ENCODE measurements at regions not wholly inside any gene's neighbourhood (a gene's known extent, or its start where the extent isn't known, plus 50 kb on each side); places are given as distances from the start of the nearest gene placed in this dataset.

- no peak overlapping the region for H3K23ac ChIP-seq (ENCODE audit: insufficient read length)
- DNase-seq (ENCODE audit: low read depth in 1 of 2, low spot score in 2 of 2) (no peak), FAIRE-seq (no peak)
- no peak overlapping the region for H3K27ac ChIP-seq (ENCODE audit: low read depth, low read length)
- no peak overlapping the region for H2BK12ac ChIP-seq (ENCODE audit: low read depth, low read length)
- no peaks in the 10 kb centered on the region for H3K79me2 ChIP-seq (ENCODE audit: control insufficient read depth in 1 of 2, insufficient read depth in 2 of 2, low read length in 2 of 2)
- TF ChIP-seq MAX (IDR thresholded peaks at IDR 0.05) (no peak), SP2 (IDR thresholded peaks at IDR 0.05; ENCODE audit: low read length) (no peak), ATF2 (IDR thresholded peaks at IDR 0.05; ENCODE audit: low read length) (no peak), MAFK (IDR thresholded peaks at IDR 0.05; ENCODE audit: low read depth, low read length) (no peak), NANOG (IDR thresholded peaks at IDR 0.05; ENCODE audit: insufficient read depth, low read depth, low read length, poor library complexity, severe bottlenecking) (no peak), KDM4A (IDR thresholded peaks at IDR 0.05; ENCODE audit: low read depth, low read length, severe bottlenecking) (no peak), POLR2A (IDR thresholded peaks at IDR 0.05; ENCODE audit: control extremely low read depth in 1 of 2, low read depth in 2 of 2, low read length in 2 of 2) (no peak), SAP30 (IDR thresholded peaks at IDR 0.05; ENCODE audit: insufficient read depth, insufficient replicate concordance, low read length) (no peak), EGR1 (IDR thresholded peaks at IDR 0.05; ENCODE audit: borderline replicate concordance, low read depth, low read length) (no peak), SP4 (IDR thresholded peaks at IDR 0.05; ENCODE audit: low read length) (no peak)
- H2BK5ac ChIP-seq (ENCODE audit: low read depth, low read length), result no peak overlapping the region
- no peak overlapping the region for H2BK20ac ChIP-seq (ENCODE audit: low read length)
- no peaks in the 10 kb centered on the region for H3K9me3 ChIP-seq (ENCODE audit: insufficient read depth in 2 of 2, low read depth in 1 of 2, low read length in 1 of 2)
- no peaks in the 10 kb centered on the region; a peak in 1 of 7 replicates for H3K4me1 ChIP-seq (replicated peaks in 1 of 4; ENCODE audit: control insufficient read depth in 3 of 4, insufficient read depth in 4 of 4, low read length in 3 of 4)
- H3K14ac ChIP-seq (ENCODE audit: insufficient read length), result no peak overlapping the region
- CTCF ChIA-PET (ENCODE audit: partially characterized antibody), result interaction anchor here (0.7 to 1.5 kb wide), 2 partner anchors 156 to 193 kb away, joined by 4 read pairs; no protein-coding TSS in a partner anchor
- no peaks in the 10 kb centered on the region for H3K79me1 ChIP-seq (ENCODE audit: low read depth, low read length)
- H3K36me3 ChIP-seq (ENCODE audit: control insufficient read depth in 2 of 4, insufficient read depth in 4 of 4, low read length in 3 of 4), result no peaks in the 10 kb centered on the region
- WGBS, 2 experiments (ENCODE audit: extremely low coverage in 1 of 2, insufficient coverage in 1 of 2, insufficient read length in 1 of 2, insufficient replicate concordance in 2 of 2, low coverage in 1 of 2, low lambda C conversion rate in 2 of 2, missing lambda C conversion rate in 1 of 2), result 85% methylated on average over 5 of the region's 5 CpGs; no CpG with 5 or more reads in 1 of the 2 experiments
- no peak overlapping the region for H2BK15ac ChIP-seq (ENCODE audit: low read length)
- H3K27me3 ChIP-seq (replicated peaks in 1 of 4; ENCODE audit: control insufficient read depth in 3 of 4, extremely low read depth in 1 of 4, insufficient read depth in 3 of 4, low read length in 3 of 4), result no peaks in the 10 kb centered on the region
- H2AK5ac ChIP-seq (ENCODE audit: low read depth, low read length), result no peak overlapping the region
- no peak overlapping the region for H4K8ac ChIP-seq (ENCODE audit: extremely low read depth, insufficient read depth, low read length)
- H2AFZ ChIP-seq (ENCODE audit: low read length), result peak overlapping the region; percentile 58; the same call in 1 of the 2 replicates
- no peak overlapping the region for H3K4me2 ChIP-seq (ENCODE audit: insufficient read depth in 1 of 2, low read depth in 2 of 2, low read length in 2 of 2)
- no peak overlapping the region for H4K91ac ChIP-seq (replicated peaks; ENCODE audit: insufficient read length, low read length)
- H4K20me1 ChIP-seq (replicated peaks in 1 of 2; ENCODE audit: control insufficient read depth in 1 of 2, insufficient read depth in 2 of 2, low read length in 2 of 2), result no peaks in the 10 kb centered on the region
- H3K4ac ChIP-seq (replicated peaks; ENCODE audit: insufficient read length, low read depth, low read length), result no peak overlapping the region
- no peak overlapping the region for H3K4me3 ChIP-seq (ENCODE audit: extremely low read depth in 1 of 4, insufficient read depth in 2 of 4, low read depth in 3 of 4, low read length in 4 of 4)
- no peaks in the 10 kb centered on the region for H3K23me2 ChIP-seq (ENCODE audit: low read depth, low read length)
- no peak overlapping the region for H4K5ac ChIP-seq (ENCODE audit: insufficient read length, low read depth, low read length)
- POLR2A ChIA-PET (ENCODE audit: partially characterized antibody), result no interaction called here
- H3K56ac ChIP-seq (replicated peaks; ENCODE audit: insufficient read length, low read depth, low read length), result no peak overlapping the region
- H2BK120ac ChIP-seq (replicated peaks; ENCODE audit: low read depth, low read length), result no peak overlapping the region
- H3K9ac ChIP-seq (replicated peaks in 1 of 4; ENCODE audit: extremely low read depth in 1 of 4, low read depth in 3 of 4, low read length in 3 of 4), result no peak overlapping the region
- no peak overlapping the region for H3K18ac ChIP-seq (ENCODE audit: extremely low read depth, low read length)
Measured at GRCh38 chr4:164575861-164576260, 178.1 kb upstream of the SMIM31 start.

Data from H1 (cell line).